ENCODE measurements at regions not wholly inside any gene's neighbourhood (a gene's known extent, or its start where the extent isn't known, plus 50 kb on each side); places are given as distances from the start of the nearest gene placed in this dataset.
A peak's percentile ranks its signal among the peaks of the same experiment; 100 is the strongest.

DNA sequence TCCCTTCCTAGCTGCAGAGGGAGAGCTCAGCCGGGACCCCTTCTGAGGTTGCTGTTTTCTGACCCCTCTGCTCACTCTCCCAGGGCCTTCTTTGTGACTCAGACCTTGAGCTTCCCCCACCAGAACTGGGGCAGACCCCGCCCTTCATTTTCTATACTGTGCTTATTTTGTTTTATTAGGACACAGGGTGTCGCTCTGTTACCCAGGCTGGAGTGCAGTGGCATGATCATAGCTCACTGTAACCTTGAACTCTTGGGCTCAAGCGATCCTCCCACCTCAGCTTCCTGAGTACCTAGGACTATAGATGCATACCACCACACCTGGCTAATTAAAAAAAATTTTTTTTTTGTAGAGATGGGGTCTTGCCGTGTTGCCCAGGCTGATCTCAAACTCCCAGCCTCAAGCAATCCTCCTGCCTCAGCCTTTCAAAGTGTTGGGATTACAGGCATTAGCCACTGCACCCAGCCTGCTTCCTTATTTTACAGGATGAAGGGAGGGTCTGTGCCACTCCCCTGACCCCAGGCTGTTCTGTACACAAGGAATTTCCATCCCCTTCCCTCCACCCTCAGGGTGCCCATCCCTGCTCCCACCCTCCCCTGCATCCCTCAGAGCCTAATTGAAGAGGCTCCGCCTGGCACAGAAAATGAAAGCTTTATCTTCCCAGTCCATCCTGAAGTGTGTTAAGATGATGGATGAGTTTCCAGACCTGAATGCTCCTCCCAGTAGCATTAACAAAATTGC is 195.2 kb upstream of the POU3F1 start:
- Histone ChIP-seq H2AFZ (ENCODE audit: low read depth, low read length) (no peak overlapping the region), H4K20me1 (replicated peaks; ENCODE audit: control insufficient read depth, insufficient read depth, low read length) (no peaks in the 10 kb centered on the region; the same call in 1 of the 2 replicates), H3K27me3 (ENCODE audit: control insufficient read depth in 2 of 2, insufficient read depth in 2 of 2, low read length in 2 of 2) (peaks cover 2 to 24% of the 10 kb centered on the region in 2 experiments; a peak in 3 of 5 replicates), H3K4me3 (no peak overlapping the region), H3K4me2 (ENCODE audit: insufficient read depth, low read length) (no peak overlapping the region), H3K9me3 (replicated peaks; ENCODE audit: control insufficient read depth, insufficient read depth, low read depth, low read length) (no peaks in the 10 kb centered on the region), H3K36me3 (ENCODE audit: control insufficient read depth, insufficient read depth, low read length) (no peaks in the 10 kb centered on the region), H3K27ac (ENCODE audit: extremely low read depth, low read depth, low read length) (no peak overlapping the region), H3K9me1 (ENCODE audit: control insufficient read depth, insufficient read depth, low read length) (no peaks in the 10 kb centered on the region), H3K9ac (ENCODE audit: insufficient read depth in 1 of 2, low read depth in 2 of 2, low read length in 2 of 2) (no peak overlapping the region), H3K79me2 (ENCODE audit: control insufficient read depth, insufficient read depth, low read length) (no peaks in the 10 kb centered on the region), H3K4me1 (replicated peaks in 1 of 2; ENCODE audit: control insufficient read depth in 2 of 2, insufficient read depth in 2 of 2, low read length in 2 of 2) (peaks cover 3 to 6% of the 10 kb centered on the region in 2 experiments; a peak in 3 of 5 replicates)
- DNase-seq (ENCODE audit: extremely low read depth in 1 of 4, low spot score in 3 of 4) (no peak), ATAC-seq (peak; percentile 55), FAIRE-seq (no peak)
- CTCF ChIA-PET (ENCODE audit: low intra/inter-chr PET ratio) = no interaction called here
- WGBS (ENCODE audit: insufficient coverage, low coverage, missing lambda C conversion rate) = 16% methylated on average over 6 of the region's 6 CpGs
- POLR2A ChIA-PET = interaction anchor here (0.8 kb wide), 1 partner anchor 19 kb away, joined by 3 read pairs; no protein-coding TSS in a partner anchor
- intact Hi-C loops (cut with micrococcal nuclease) (no loop called here), in situ Hi-C loops (cut with MboI) (no loop called here)
- no TSS peak for BruUV-seq (replicated peaks)
- TF ChIP-seq NR2C1 (IDR thresholded peaks at IDR 0.05) (no peak), NR2C1 (tag; IDR thresholded peaks at IDR 0.05) (0 out of 2 replicates have a peak, but pooled peaks have one; percentile 14), ZBTB1 (CRISPR knock-in tag; IDR thresholded peaks at IDR 0.05; ENCODE audit: borderline replicate concordance, low read depth) (no peak)
- TF ChIP-seq, protein P1, sequence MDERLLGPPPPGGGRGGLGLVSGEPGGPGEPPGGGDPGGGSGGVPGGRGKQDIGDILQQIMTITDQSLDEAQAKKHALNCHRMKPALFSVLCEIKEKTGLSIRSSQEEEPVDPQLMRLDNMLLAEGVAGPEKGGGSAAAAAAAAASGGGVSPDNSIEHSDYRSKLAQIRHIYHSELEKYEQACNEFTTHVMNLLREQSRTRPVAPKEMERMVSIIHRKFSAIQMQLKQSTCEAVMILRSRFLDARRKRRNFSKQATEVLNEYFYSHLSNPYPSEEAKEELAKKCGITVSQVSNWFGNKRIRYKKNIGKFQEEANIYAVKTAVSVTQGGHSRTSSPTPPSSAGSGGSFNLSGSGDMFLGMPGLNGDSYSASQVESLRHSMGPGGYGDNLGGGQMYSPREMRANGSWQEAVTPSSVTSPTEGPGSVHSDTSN (CRISPR knock-in tag; IDR thresholded peaks at IDR 0.05; ENCODE audit: low read depth) = no peak
- TF ChIP-seq, protein P1 (tag; conservative IDR thresholded peaks at IDR 0.05; ENCODE audit: low read depth) = 0 out of 2 replicates have a peak, but pooled peaks have one; percentile 24
- TF ChIP-seq, protein P2, sequence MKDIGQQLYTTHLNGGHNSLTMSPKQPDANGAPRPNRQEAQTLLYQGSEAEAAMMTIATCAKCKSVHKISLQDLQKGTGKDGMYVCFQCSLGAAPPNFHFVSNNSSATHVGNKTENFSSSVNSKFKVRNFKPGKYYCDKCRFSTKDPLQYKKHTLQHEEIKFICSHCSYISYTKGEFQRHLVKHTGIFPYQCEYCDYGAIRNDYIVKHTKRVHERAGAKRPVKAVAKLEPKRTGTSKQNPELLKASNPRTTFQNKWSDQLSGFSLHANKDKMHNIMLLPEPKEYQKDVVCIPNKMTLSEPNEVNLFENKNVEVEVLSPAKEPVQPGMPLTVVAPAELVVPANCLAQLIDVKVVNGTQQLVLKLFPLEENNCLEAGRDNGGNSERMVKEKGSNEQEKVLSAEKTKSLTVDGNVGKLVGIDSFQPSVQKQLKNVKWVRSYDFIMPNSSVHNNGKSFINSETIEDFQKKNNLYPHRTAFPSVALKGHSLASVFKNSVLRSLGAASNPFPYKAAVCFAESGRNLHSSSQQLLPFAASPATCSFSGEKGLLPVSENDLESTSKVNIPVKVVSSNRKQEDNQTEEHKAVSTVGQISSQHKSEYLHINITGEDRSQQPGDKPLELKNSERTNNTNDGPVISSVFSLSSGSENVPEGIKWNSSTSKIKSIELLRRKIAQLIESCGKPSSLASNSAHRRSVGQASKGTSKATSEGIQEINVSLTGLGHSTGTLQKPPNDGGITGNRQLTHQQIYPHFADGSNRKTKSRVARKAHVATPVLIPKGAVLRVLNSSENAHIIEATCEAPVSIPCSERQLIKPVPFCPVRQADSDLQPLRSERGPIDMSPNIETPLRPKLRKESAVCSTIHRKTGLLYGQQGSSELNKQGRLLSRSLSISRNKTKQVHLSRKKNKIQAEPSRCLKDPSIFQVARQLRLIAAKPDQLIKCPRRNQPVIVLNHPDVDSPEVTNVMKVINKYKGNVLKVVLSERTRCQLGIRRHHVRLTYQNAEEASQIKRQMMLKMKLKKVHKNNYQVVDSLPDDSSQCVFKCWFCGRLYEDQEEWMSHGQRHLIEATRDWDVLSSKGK (CRISPR knock-in tag; IDR thresholded peaks at IDR 0.05) = no peak

All from K562 (cell line).